Type B pancreatic cell (in vitro differentiated cells): ENCODE measurements at regions not wholly inside any gene's neighbourhood (a gene's known extent, or its start where the extent isn't known, plus 50 kb on each side); places are given as distances from the start of the nearest gene placed in this dataset.
A peak's percentile ranks its signal among the peaks of the same experiment; 100 is the strongest.
"Not testable (repeated sequence)": the region's sequence is repeated elsewhere in the genome, so short reads cannot be mapped to it uniquely, and the experiment has no call there.

Experiments
- DNase-seq: peaks from one replicate; pipeline ENCODE4 v3.0.0; 2021; ENCODE audit warnings: mixed read lengths; ENCODE audit not compliant: unreplicated experiment; ENCODE audit errors: extremely low spot score
- H3K27ac Mint-ChIP-seq: 2 replicates; pipeline ENCODE4 v1.8.0; 2021; ENCODE audit warnings: mild to moderate bottlenecking, mixed read lengths
- H3K27me3 Mint-ChIP-seq: 2 replicates; pipeline ENCODE4 v1.8.0; 2021; ENCODE audit warnings: mixed read lengths
- H3K36me3 Mint-ChIP-seq: 2 replicates; pipeline ENCODE4 v1.8.0; 2021; ENCODE audit warnings: mixed read lengths
- H3K4me1 Mint-ChIP-seq: one replicate; pipeline ENCODE4 v1.8.0; 2021; ENCODE audit warnings: mixed read lengths; ENCODE audit not compliant: unreplicated experiment
- H3K4me3 Mint-ChIP-seq: 2 replicates; pipeline ENCODE4 v1.8.0; 2021; ENCODE audit warnings: mild to moderate bottlenecking, mixed read lengths
- H3K9me3 Mint-ChIP-seq: 2 replicates; pipeline ENCODE4 v1.8.0; 2021; ENCODE audit warnings: mixed read lengths
- TF ChIP-seq, protein P1 (sequence below): fragments of 200-600 bp; sonication (generic); conservative IDR thresholded peaks from 2 replicates; pipeline ENCODE4 v1.5.0; 2021; ENCODE audit warnings: antibody characterized with exemption, mild to moderate bottlenecking

DNA sequence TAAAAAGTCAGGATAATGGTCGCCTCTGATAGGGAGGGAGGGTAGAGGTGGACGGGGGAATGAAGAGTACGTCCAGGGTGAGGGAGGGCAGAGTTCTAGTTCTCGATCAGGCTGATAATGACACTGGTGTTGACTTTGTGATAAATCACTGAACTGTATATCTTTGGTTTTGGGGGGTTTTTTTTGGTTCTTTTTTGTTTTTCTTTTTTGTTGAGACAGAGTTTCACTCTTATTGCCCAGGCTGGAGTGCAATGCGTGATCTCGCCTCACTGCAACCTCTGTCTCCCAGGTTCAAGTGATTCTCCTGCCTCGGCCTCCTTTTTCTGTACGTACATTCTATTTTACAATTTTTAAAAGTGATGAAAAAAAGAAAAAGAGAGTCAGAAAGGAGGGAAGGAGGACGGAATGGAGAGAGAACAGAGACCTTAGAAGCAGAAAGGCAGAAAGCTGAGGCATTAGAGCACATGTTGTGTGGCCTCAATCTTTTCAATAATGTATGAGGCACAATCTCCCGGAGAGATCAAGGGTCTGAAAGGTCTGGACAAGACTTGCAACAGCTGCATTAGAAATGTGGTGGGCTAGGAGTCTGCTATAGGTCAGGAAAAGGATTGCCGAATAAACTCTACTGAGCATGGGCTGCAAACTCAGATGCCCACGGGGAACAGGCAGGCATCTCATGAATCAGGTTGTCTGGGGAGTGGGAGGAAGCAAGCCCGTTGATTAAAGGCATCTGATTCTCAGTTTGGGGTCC lies 174.8 kb downstream of the TOMM20 start:
- peaks cover 38% of the 10 kb centered on the region for H3K4me1 Mint-ChIP-seq
- TF ChIP-seq, protein P1, sequence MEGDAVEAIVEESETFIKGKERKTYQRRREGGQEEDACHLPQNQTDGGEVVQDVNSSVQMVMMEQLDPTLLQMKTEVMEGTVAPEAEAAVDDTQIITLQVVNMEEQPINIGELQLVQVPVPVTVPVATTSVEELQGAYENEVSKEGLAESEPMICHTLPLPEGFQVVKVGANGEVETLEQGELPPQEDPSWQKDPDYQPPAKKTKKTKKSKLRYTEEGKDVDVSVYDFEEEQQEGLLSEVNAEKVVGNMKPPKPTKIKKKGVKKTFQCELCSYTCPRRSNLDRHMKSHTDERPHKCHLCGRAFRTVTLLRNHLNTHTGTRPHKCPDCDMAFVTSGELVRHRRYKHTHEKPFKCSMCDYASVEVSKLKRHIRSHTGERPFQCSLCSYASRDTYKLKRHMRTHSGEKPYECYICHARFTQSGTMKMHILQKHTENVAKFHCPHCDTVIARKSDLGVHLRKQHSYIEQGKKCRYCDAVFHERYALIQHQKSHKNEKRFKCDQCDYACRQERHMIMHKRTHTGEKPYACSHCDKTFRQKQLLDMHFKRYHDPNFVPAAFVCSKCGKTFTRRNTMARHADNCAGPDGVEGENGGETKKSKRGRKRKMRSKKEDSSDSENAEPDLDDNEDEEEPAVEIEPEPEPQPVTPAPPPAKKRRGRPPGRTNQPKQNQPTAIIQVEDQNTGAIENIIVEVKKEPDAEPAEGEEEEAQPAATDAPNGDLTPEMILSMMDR = no peak
- H3K27me3 Mint-ChIP-seq = no peaks in the 10 kb centered on the region
- H3K9me3 Mint-ChIP-seq = no peaks in the 10 kb centered on the region
- H3K27ac Mint-ChIP-seq = no peak overlapping the region
- peaks cover 6% of the 10 kb centered on the region for H3K36me3 Mint-ChIP-seq
- no peak overlapping the region for H3K4me3 Mint-ChIP-seq
- peak; percentile 57 for DNase-seq

- peaks cover 25% of the 10 kb centered on the region for H3K4me1 Mint-ChIP-seq
- H3K27ac Mint-ChIP-seq = no peak overlapping the region
- no peaks in the 10 kb centered on the region for H3K27me3 Mint-ChIP-seq
- TF ChIP-seq, protein P1 = no peak
- no peaks in the 10 kb centered on the region for H3K9me3 Mint-ChIP-seq
- no peak overlapping the region for H3K4me3 Mint-ChIP-seq
- H3K36me3 Mint-ChIP-seq = peaks cover 6% of the 10 kb centered on the region
- no peak for DNase-seq
These were observed 178.0 kb downstream of the TOMM20 start for GRCh38 chr1:234950598-234950997.

DNA sequence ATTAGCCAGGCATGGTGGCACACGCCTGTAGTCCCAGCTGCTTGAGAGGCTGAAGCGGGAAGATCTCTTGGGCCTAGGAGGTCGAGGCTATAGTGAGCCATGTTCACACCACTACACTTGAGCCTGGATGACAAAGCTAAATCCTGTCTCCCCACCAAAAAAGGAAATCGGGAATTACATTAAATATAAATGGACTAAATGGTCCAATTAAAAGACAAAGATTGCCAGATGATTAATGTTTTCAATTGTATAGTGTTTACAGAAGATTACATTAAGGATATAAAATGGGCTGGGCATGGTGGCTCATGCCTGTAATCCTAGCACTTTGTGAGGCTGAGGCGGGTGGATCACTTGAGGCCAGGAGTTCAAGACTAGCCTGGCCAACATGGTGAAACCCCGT lies 179.1 kb downstream of the TOMM20 start:
- H3K9me3 Mint-ChIP-seq, H3K4me3 Mint-ChIP-seq, H3K36me3 Mint-ChIP-seq, DNase-seq, H3K27me3 Mint-ChIP-seq, H3K27ac Mint-ChIP-seq: not testable (repeated sequence)
- peaks cover 14% of the 10 kb centered on the region for H3K4me1 Mint-ChIP-seq

- TF ChIP-seq, protein P1 = no peak
- no peak overlapping the region for H3K27ac Mint-ChIP-seq
- no peaks in the 10 kb centered on the region for H3K4me1 Mint-ChIP-seq
- no peak overlapping the region for H3K4me3 Mint-ChIP-seq
- no peak for DNase-seq
- peaks cover 6% of the 10 kb centered on the region for H3K36me3 Mint-ChIP-seq
- H3K9me3 Mint-ChIP-seq = peaks cover 7% of the 10 kb centered on the region
- H3K27me3 Mint-ChIP-seq = no peaks in the 10 kb centered on the region
These were observed 183.9 kb downstream of the TOMM20 start for GRCh38 chr1:234944439-234945344.

DNA sequence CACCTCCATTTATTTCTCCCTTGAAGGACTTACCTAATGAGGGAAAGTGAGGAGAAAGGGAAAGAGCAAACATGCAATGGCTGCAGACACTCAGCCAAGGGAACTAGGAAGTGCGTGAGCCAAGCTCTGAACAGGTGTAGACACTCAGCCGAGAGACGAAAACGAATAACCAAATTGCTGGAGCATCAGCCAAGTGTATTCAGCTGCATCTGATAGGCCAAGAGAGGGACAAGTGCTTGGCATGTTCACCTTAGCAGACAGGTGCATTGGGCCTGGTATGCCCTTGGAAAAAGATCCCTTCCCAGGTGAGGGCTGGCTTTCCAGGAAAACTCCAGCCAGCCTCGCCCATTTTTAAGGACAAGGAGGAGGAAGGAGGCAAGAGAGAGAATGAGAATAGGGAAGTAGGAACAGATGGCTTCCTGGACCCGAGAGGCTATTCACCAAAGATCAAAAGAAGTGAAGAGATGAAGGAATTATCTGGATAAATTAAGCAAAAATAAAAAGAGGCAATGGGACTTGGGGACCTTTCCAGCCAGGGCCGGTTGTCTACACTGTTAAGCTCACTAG lies 184.7 kb downstream of the TOMM20 start:
- no peak overlapping the region for H3K4me3 Mint-ChIP-seq
- TF ChIP-seq, protein P1 = no peak

More for the DNA sequence above, 184.7 kb downstream of the TOMM20 start:
- Mint-ChIP-seq H3K27me3 (no peaks in the 10 kb centered on the region), H3K4me1 (no peaks in the 10 kb centered on the region), H3K9me3 (peaks cover 7% of the 10 kb centered on the region), H3K36me3 (peaks cover under 1% of the 10 kb centered on the region), H3K27ac (no peak overlapping the region)
- DNase-seq = no peak
